Left colon (tissue), 2 donors: ENCODE measurements at regions not wholly inside any gene's neighbourhood (a gene's known extent, or its start where the extent isn't known, plus 50 kb on each side); places are given as distances from the start of the nearest gene placed in this dataset.
"Not testable (repeated sequence)": the region's sequence is repeated elsewhere in the genome, so short reads cannot be mapped to it uniquely, and the experiment has no call there.

Experiments used
- ATAC-seq: fragments of 200-7000 bp; cut with Tn5 transposase; one replicate; pipeline ENCODE4 v1.9.1; 2020; ENCODE audit warnings: mild to moderate bottlenecking, moderate library complexity
- DNase-seq, 2 donors: peaks; one replicate each; pipeline ENCODE4 v3.0.0-alpha.2; 2020
- intact Hi-C, 2 donors: fragments of 100-400 bp; cut with DNase I in 1 of 2; cut with micrococcal nuclease in 1 of 2; formaldehyde crosslinking; loops; one replicate each; pipeline versions ENCODE4 v1.11.2 to v1.14.0; 2022; cut with DNase I, micrococcal nuclease
- donor health status: DM: no; HTN: no; CAD: no.
- donor health status: DM: yes; HTN: yes; CAD: no.

DNA sequence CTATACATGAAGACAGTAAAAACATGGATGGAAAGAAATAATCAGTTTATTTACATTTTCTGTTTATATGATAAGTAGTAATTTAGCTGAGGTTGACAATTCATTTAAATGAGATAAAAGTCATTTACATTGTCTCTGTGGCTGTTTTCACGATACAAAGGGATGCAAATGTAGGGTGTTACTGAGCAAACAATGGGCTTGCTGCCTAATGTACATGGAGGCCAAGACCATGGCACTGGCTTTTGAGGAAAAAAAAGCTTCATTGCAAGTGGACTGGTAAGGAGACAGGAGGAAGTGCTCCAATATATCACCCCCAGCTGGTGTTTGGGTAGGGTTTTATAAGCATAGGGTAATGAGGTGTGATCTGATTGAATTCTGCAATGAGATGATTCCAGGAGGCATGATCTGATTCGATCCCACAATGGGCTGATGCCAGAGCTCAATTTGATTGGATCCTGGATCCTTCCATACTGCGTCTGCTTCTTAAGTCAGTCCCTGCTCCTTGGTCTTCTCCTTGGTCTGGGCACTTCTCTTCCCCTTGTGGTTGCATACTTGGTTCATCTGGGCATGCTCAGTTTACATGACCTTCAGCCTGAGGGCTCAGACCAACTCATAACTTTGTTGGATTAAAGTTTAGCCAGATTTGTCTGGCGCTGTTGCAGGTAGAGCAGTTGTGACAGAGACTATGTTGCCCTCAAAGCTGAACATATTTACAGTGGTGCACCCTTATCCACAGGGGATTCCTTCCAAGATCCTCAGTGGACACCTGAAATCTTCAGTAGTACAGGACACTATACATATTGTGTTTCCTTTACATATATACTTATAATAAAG lies 181.2 kb downstream of the SPATA31A6 start:
- DNase-seq, intact Hi-C loops, ATAC-seq: not testable (repeated sequence)

DNA sequence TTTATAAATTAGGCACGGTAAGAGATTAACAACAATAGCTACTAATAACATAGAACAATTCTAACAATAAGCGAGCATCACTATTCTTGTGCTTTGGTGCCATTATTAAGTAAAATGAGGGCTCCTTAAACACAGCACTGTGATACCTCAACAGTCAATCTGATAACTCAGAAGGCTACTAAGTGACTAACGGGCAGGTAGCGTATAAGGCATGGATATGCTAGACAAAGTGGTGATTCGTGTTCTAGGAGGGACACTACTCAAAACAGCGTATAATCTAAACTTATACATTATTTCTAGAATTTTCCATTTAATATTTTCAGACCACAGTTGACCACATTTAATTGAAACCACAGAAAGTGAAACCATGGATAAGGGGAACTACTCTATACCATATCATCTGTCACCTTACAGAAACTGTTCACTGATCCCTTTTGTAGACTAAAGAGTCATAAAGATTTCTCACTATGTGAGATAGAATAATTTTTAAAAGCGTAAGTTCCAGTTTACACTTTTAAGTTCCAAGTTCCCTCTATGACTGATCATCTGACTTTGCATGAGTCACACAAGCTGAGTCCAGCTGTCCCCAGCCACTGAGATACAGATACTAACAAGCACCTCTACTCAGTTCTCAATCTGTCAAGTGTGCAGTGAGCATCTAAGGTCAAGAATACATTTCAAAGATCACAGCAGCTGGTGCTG lies 181.9 kb downstream of the SPATA31A6 start:
- intact Hi-C loops, ATAC-seq, DNase-seq: not testable (repeated sequence)

DNA sequence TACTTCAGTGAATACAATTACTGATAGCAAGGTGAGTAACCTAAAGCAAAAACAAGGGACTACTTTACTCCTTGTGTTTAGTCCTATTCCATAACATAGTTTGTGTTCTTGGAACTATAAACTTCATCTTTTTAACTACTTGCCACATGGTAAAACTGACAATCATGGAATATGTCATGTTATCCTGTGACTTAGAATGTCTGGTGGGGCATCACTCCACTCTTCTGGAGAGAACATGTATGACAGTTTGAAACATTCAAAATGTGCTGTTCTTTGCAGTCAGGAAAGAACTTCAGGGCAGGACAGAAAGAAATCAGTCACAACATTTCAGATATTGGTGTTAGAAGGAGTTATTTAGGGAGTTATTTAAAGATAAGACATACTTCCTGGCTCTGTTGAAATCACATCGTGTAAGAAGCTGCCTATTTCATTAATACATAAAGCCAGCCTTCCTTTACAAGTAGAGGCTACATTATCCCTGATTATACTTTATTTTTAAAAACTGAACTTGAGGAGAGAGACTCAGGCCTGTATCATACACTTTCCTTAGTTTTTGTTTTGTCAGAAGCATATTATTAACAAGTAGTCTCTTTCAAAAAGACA lies 184.9 kb downstream of the SPATA31A6 start:
- ATAC-seq, intact Hi-C loops, DNase-seq: not testable (repeated sequence)

DNA sequence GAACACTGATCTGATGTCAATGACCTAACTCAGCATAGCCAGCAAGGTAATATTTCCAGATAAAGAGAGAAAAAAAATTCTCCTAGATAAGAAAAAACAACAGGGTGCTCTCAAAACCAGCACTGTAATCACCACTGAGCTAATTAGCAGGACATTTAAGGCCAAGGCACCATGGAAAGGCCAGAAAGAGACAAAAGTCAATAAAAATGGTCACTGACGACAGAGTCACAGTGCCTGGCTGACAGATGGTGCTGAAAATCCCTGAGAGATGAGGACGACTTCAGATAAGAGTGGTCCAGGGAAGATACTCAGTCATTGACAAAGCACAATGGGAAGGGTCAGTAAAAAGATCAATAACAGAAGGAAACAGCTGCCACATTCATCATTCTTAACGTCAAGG lies 186.7 kb downstream of the SPATA31A6 start:
- DNase-seq, intact Hi-C loops, ATAC-seq: not testable (repeated sequence)

DNA sequence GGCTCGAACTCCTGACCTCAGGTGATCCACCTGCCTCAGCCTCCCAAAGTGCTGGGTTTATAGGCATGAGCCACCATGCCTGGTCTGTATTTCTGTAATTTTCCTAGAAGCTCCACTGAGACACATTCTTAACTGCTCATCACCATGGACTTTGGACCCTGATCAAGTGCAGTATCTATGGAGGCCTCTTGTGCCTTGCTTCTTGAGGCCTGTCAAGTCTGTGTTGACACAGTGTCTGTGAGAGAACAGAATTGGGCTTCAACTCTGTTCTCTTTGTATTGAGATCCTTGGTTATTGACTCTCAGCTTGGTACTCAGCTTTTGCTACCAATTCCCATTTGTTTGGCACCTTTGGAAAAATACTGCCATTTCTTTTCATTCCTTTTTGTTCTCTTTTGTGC lies 188.0 kb downstream of the SPATA31A6 start:
- DNase-seq, intact Hi-C loops, ATAC-seq: not testable (repeated sequence)

DNA sequence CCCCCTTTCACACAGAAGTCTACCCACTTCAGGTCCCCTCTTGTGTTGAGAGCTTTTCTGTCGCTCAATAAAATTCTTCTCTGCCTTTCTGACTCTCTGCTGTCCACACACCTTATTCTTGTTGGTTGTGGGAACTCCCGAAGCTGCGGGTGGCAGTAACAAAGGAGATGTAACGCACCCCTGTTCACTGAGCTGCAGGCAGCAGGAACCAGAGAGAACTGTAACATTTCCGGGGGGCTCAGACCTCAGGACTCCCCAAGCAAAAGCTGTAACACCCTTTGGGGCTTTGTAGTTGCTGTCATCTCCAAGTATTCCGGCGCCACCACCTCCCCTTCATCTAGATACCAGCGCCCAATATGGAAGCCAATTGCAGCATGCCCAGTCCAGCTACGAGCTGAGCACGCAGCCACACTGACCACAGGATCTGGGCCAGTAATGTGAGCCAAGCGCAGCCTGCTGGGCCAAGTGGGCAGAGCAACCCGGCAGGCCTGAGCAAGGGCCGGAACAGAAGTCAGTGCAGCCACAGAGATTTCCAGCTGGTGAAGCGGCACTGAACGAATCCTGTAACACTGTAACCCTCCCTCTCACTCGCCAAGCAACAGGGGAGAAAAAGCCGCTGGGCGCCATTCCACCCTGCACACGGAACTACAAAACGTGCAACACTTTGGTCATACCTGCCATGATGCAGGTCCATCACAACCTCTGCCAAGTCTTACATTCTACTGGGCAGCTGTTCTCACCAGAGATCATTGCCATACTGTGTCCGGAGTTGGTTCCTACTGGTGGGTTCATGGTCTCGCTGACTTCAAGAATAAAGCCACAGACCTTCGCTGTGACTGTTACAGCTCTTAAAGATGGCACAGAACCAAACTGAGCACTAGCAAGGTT lies 194.3 kb downstream of the SPATA31A6 start:
- DNase-seq, intact Hi-C loops, ATAC-seq: not testable (repeated sequence)

DNA sequence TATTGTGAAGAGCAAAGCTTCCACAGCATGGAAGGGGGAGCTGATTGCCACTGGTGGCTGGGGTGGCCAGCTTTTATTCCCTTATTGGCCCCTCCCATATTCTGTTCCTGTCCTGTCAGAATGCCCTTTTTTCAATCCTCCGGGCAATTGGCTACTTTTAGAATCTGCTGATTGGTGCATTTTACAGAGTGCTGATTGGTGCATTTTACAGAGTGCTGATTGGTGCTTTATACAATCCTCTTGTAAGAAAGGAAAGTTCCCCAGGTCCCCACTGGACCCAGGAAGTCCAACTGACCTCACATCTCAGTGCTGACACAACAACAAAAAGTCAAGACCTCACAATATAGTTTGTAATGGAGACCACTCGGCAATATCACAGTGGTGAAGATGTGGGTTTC lies 195.0 kb downstream of the SPATA31A6 start:
- ATAC-seq (no peak), DNase-seq (no peak)
- intact Hi-C loops = no loop called here

DNA sequence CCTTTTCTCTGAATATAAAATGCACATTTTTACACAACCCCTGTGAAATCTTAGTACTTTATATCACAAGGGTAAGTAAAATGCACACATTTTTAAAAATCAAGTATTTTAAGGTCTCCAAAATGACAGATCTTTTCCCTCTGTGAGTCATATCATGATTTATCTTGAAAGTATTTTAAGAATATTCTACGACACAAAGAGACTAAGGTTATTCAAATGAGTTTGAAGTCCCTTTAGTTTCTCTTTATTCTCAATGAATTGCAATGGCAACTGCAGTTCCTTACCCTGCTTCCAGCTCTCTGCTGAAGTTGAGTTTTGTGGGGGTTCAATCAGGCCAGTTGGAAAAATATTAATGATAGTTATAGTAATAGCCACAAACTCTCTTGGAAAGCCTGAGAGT lies 196.1 kb downstream of the SPATA31A6 start:
- intact Hi-C loops, ATAC-seq, DNase-seq: not testable (repeated sequence)

DNA sequence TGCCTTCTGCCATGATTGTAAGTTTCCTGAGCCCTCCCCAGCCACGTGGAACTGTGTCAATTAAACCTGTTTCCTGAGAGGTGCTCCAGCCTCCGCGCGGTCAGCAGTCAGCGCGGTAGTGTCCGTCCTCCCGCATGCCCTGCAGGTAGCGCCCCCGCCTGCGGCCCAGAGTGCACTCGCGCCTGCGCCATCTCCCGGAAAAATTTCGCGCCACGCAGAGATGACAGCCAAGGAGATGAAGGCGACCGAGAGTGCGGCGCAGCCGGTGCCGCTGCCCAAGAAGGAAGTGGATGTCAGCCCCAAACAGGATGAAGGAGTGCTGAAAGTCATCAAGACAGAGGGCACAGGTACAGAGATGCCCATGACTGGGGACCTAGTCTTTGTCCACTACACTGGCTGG lies 201.1 kb downstream of the SPATA31A6 start:
- ATAC-seq, intact Hi-C loops: not testable (repeated sequence)

DNA sequence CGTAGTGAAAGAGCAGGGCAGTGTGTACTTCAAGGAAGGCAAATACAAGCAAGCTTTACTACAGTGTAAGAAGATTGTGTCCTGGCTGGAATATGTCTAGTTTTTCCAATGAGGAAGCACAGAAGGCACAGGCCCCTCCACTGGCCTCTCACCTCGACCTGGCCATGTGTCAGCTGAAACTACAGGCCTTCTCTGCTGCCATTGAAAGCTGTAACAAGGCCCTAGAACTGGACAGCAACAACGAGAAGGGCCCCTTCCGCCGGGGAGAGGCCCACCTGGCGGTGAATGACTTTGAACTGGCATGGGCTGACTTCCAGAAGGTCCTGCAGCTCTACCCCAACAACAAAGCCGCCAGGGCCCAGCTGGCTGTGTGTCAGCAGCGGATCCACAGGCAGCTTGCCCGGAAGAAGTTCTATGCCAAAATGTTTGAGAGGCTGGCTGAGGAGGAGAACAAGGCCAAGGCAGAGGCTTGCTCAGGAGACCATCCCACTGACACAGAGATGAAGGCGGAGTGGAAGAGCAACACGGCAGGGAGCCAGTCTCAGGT lies 202.2 kb downstream of the SPATA31A6 start:
- DNase-seq, ATAC-seq, intact Hi-C loops: not testable (repeated sequence)

More for the DNA sequence above, 201.1 kb downstream of the SPATA31A6 start:
- DNase-seq = not testable (repeated sequence)

DNA sequence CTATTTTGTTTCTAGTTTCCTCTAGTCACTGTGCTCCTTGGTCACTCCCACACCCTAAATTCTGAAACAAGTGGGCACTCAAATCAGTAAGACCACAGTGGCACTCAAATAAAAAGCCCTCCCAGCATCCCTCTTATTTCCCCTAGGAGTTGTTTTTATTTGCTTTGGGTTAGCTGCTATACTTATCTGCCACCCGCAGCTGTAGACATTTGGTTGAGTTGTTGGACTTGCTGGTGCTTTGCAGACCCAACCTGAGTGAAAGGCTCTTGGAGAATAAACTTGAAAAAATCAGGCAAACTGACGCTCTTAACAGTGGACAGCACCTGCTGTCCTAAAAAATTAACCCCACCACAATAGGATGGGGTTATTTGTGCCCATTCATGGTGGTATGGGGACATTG lies 203.0 kb downstream of the SPATA31A6 start:
- DNase-seq = no peak
- ATAC-seq = no peak
- intact Hi-C loops = no loop called here

DNA sequence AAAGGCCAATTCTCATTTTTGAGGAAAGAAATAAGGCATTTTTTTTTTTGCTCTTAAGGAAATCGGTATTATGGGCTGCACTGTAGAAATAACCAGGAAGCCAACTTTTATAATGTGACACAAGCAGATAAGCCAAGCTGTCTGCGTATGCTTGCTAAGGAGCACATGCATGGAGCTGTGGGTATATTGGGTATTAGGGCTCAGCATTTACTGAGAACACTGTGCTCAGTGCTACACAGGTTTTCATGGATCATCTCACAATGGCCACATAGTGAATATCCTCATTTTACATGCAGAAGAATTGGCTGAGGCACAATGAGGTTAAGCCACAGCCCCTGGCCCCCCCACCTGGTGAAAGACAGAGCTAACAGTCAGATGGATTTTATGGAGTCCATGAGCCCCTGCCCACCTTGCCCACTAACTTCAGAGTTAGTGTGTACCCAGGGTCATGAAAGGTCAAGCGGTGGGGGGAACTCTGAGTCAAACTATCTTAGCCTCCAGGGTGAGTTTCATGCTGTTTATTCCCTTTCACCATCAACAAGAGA lies 204.8 kb downstream of the SPATA31A6 start:
- no peak for ATAC-seq
- intact Hi-C loops = no loop called here
- no peak for DNase-seq

DNA sequence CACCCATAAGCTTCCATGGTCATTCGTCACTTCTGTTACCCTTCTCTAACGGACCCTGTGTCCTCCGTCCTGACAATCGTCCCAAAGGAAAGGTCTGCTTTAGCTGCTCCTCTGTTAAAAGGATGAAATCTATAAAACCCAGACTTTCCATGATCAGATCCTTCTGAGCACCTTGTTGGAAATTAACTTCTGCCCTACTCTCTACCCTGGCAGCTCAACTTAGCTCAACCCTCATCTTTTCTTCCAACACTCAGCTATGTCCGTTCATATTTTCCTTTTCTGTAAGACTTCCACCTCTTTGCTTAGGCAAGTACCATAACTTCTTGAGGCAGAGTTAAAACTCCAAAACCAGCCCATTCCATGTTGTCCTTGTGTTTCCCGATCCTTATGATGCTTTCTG lies 205.4 kb downstream of the SPATA31A6 start:
- DNase-seq (no peak), ATAC-seq (no peak)
- intact Hi-C loops = no loop called here

DNA sequence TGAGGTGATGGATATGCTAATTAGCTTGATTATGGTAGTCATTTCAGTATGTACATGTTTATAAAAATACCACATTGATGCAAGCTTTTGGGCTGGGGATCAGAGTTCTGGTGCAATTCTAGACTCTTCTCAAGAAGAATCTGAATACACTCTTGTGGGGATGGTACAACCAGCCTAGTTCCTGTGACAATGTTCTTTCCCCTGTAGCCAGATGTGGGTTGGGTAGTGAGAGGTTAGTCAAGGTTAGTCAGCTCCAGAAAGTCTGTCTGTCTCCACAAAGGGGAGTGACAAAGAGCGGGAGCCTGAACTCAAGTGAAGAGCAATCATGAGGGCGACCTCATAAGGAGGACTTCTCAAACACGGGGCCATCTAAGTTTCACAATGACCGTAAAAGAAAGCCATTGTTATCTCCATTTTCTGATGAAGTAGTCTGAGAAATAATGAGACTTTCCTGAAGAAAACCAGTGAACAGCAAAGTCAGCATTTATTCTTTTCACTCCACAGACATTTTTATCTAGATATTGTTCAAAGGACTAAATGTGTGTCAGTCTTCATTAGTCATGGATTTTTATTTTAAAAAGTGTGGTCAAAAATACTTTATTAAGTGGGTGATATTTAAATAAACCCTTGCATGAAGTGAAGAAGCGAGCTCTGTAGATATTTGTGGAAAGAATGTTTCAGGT lies 209.5 kb downstream of the SPATA31A6 start:
- intact Hi-C loops, DNase-seq, ATAC-seq: not testable (repeated sequence)

DNA sequence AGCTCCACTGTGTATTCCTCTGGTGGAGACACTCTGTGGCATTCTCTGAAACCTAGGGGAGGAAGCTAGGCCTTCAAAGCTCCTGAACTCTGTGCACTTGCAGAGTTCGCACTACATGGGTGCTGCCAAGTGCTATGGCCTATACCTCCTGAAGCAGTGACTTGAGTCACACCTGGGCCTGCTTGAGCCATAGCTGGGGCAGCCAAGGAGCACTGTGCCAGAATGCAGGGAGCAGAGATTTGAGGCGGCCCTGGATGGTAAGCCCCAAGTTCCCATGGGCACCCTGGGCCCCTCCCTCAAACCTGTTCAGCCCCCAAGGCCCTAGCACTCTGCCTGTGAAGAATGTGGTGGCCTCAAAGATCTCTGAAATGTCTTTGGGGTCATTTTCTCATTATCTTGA lies 212.9 kb downstream of the SPATA31A6 start:
- DNase-seq (no peak), ATAC-seq (no peak)
- intact Hi-C loops = no loop called here

DNA sequence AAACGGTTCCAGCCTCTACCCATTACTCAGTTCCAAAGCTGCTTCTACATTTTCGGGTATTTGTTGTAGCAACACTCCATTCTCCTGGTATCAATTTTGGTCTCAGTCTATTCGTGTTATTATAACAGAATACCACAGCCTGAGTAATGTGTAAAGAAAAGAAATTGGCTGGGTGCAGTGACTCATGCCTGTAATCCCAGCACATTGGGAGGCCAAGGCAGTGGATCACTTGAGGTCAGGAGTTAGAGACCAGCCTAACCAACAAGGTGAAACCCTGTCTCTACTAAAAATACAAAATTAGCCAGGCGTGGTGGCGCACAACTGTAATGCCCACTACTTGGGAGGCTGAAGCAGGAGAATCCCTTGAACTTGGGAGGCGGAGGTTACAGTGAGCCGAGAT lies 213.9 kb downstream of the SPATA31A6 start:
- DNase-seq, intact Hi-C loops, ATAC-seq: not testable (repeated sequence)

DNA sequence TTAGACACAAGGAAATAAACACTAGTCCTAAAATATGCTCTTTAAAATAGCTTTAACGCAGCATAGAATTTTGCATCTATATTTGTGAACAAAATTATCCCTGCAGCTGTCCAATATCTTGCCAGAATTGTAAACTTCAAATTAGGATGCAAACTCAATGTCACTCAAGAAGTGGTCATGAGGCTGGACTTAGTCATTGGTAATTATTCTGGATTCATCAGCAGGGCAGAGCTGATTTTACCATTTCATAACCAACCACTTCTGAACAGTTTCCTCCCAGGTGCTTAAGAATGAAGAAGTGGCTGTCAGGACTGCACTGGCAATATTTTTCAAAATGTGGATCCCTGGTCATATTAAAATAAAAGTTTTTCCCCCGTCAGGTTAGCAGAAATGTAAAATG lies 219.5 kb downstream of the SPATA31A6 start:
- intact Hi-C loops, DNase-seq, ATAC-seq: not testable (repeated sequence)
